GM23248 (cell line): ENCODE measurements at regions not wholly inside any gene's neighbourhood (a gene's known extent, or its start where the extent isn't known, plus 50 kb on each side); places are given as distances from the start of the nearest gene placed in this dataset.

ENCODE experiments used
- EZH2 ChIP-seq: fragments of 200-600 bp; sonication (generic); IDR thresholded peaks from 2 replicates; pipeline ENCODE4 v1.6.1; 2018; ENCODE audit warnings: antibody characterized with exemption, mild to moderate bottlenecking; ENCODE audit not compliant: insufficient read depth, poor library complexity, severe bottlenecking
- EZH2phosphoT487 ChIP-seq: fragments of 200-600 bp; sonication (generic); IDR thresholded peaks from 2 replicates; pipeline ENCODE4 v1.6.1; 2018; ENCODE audit warnings: antibody characterized with exemption, moderate library complexity, mild to moderate bottlenecking, low read depth; ENCODE audit not compliant: insufficient read depth

DNA sequence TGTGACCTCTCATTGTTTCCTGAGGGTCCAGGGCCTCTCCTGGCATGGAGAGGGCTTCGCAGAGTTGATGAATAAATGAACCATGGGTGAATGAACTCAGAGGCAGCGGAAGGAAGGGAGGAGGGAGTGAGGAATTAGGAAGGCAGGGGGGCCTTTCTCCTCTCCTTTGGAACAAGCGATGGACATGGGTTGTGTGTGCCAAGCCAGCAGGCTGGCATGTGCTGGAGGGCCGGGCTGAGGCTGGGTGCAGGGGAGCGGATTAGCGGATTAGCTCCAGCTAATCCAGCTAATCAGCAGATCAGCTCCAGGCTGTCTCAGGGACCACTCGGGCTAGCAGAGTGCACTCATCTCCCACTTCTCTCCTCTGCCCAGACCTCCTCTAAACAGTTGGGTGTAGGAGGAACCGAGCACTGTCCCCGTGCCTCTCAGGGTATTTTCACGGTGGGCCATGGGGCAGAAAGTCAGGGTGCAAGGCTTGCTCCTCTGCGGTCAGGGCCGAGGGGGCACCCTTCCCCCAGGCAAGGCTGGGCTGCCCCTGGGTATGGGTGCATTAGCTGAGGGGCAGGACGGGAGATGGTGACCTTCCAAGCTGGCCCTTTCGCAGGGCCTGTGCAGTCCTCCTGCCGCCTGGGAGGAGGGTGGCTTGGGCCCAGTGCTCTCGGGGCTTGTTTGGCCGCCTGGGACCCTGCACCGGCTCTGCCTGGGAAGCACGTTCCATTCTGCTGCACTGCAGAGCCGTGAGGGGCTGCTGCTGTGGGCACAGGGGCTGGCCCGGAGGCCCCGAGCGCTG, 120.3 kb upstream of the B3GAT1 start:
- TF ChIP-seq EZH2 (no peak), EZH2phosphoT487 (no peak)
